Loucy (cell line): ENCODE measurements at regions not wholly inside any gene's neighbourhood (a gene's known extent, or its start where the extent isn't known, plus 50 kb on each side); places are given as distances from the start of the nearest gene placed in this dataset.

Source experiments
- CTCF ChIP-seq: fragments of 200-600 bp; sonication (generic); conservative IDR thresholded peaks from 2 replicates; pipeline ENCODE4 v1.5.1; 2014; ENCODE audit warnings: mild to moderate bottlenecking, antibody characterized with exemption, low read length
- EZH2phosphoT487 ChIP-seq: fragments of 200-600 bp; IDR thresholded peaks from 2 replicates; pipeline ENCODE4 v1.6.1; 2018; ENCODE audit warnings: antibody characterized with exemption, mild to moderate bottlenecking, moderate library complexity, borderline replicate concordance

GRCh38 chr3:159632851-159633250 lies 355.8 kb upstream of the IL12A start:
- no peak for TF ChIP-seq CTCF
- TF ChIP-seq EZH2phosphoT487 = no peak
